Fibroblast of peridontal ligament (primary cell): ENCODE measurements at regions not wholly inside any gene's neighbourhood (a gene's known extent, or its start where the extent isn't known, plus 50 kb on each side); places are given as distances from the start of the nearest gene placed in this dataset.
A peak's percentile ranks its signal among the peaks of the same experiment; 100 is the strongest.

ENCODE experiments used
- DNase-seq: peaks from one replicate; pipeline ENCODE4 v3.0.0-alpha.2; 2010; ENCODE audit errors: extremely low read depth

DNA sequence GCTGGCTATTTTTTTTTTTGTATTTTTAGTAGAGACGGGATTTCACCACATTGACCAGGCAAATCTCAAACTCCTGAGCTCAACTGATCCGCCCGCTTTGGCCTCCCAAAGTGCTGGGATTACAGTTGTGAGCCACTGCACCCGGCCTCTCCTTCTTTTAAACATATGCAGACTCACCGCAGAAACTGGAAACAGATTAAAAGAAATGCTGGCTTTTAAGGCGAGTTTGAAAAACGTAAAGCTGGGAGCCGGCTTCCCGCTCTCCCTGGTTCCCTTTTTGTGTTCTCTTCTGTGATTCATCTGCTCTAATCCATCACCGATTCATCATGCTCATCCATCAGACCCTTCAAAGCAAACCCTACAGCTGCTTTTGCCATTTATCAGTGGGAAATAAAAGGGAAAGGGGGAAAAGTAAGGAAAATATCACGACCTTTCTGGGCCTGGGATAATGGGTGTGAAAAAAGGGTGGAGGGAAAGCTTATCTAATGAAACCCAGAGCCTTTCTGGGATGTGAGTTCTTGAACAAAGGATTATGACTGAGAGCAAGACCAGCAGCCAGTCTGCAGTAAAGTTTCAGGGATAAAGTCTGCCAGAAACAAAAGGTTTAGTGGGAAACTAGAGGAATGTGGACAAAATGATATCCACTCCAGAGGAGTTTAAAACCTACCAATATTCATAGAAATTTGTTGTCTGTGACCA, 92.3 kb upstream of the LRIG1 start:
- DNase-seq: no peak

GRCh38 chr3:66593978-66594377, 93.2 kb upstream of the LRIG1 start:
- peak; percentile 84 for DNase-seq

DNA sequence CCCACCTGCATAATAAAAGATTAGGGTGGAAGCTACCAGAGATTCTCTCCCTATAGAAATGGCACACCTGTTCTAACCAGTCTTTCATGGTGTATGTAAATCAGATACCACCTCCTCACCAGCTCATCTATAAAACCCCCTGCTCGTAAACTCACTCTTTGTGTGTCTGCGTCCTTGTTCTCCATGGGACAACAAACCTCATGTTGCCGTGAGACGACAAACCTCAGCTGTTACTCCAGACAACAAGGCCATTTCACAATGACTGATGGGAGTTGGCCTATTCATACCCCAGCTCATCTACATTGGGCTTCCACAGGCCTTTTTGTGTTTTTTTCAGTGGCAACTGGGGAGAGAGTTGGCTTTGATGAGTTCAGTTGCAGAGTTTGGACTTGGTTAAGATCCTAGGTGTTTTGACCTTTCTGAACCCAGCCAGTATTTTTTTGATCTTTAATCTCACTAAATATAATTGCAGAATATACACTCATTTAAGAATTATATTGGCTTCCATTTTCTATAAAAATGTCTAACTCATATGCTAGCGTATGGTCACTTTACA, 96.6 kb upstream of the LRIG1 start:
- no peak for DNase-seq

DNA sequence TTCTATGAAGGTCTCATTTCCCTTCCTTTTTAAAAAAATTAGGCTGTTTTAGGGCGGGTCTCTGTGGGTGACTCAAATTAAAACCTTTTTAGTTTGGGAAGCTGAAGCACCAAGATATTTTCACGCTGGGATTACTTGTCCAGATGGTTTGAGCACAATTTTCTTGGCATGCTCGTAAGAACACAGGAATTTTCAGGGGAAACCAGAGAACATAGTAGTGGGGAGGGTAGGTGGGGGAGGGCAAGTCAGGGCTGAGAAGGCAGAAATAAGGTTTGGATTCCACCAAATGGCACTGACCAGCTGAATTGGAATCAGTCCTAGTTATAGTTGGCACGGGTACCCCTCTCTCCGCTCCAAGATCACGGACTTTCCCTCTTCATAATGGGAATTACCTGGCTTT, 97.3 kb upstream of the LRIG1 start:
- peak; percentile 65 for DNase-seq

- DNase-seq: no peak
Observed at GRCh38 chr3:66602237-66602636, 101.4 kb upstream of the LRIG1 start.

DNA sequence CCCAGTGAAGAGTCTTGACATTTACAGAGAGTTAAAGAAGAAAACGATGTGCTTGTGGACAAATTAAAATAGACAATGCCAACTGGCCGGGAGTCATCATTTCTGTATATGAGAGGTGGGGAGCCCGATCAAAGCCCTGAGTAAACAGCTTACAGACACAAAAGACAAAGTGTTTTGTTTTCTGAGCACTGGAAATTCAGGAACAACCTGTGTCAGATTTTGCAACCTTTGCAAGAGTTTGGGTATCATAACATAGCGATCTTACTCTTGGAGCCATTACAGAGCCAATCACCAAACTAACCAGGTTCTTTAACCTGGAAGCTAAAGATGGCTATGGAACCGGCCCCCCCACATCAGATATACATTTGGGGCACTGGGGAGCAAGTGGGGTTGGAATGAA, 101.9 kb upstream of the LRIG1 start:
- DNase-seq: no peak

DNA sequence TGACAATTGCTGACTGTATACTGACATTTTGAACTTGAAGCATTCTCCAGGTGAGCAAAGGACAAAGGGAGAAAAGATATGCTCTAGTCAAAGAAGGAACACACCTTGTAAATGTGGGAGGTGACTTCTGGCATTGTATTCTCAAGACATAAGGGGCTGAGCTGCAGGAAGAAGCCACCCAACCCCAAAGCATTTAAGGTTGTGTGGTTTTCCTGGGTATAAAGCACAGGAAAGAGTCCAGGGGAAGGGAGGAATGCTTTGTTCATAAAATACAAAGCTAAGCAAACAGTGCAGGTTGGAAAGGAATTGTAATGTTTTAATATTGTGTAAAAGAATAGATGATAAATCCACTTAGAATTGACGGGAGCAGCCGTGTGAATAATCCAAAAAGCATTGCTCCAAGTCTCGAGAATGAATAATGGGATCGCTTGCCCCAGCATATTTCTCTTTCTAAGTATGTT, 102.4 kb upstream of the LRIG1 start:
- DNase-seq: no peak

- no peak for DNase-seq
Observed at GRCh38 chr3:66604481-66604880, 103.7 kb upstream of the LRIG1 start.

- DNase-seq: no peak
Observed at GRCh38 chr3:66606126-66606525, 105.3 kb upstream of the LRIG1 start.

- DNase-seq: no peak
Observed at GRCh38 chr3:66606868-66607267, 106.0 kb upstream of the LRIG1 start.

DNA sequence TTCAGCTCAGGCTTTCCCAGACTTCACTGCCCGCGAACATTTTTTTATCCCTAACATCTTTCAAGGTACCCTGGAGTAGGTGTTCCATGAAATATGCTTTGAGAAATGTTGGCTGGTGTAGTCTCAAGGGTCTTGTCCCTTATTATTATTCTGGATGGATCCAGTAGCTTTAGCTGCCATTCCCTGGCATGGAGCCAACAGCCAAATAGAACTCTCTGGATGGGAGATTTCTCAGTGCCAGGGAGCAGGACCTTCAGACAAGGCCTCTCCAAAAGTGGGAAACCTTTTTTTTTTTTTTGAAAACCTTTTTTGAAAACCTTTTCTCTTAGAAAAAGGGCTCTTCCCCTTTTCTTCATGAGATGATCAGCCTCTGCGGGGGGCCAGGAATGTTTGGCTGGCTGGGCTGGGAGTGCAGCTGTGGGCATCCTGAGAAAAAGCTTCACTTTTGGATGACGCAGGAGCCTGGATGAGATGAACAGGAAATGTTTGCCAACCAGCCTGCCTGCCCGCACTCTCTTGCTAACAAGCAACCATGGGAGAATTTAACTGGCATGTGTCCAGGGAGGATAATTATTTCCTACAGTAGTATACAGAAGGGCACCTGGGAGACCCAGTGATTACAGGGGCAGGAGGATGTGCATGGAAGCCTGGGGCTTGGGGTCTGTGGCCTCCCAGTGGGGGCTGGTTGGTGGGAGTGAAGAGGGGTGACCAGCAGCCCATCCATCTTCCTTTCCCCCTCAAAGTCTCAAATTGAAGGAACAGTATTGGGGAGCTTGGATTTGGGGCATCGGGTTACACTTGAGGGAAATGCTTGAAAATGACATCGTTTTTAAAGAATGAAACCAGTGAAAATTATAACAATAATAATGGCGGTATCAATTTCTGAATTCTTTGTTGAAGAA, 109.1 kb upstream of the LRIG1 start:
- peak; percentile 33 for DNase-seq

- DNase-seq: no peak
Observed at GRCh38 chr3:66610562-66610909, 109.7 kb upstream of the LRIG1 start.

GRCh38 chr3:66615643-66616301, 115.0 kb upstream of the LRIG1 start:
- DNase-seq: no peak

DNA sequence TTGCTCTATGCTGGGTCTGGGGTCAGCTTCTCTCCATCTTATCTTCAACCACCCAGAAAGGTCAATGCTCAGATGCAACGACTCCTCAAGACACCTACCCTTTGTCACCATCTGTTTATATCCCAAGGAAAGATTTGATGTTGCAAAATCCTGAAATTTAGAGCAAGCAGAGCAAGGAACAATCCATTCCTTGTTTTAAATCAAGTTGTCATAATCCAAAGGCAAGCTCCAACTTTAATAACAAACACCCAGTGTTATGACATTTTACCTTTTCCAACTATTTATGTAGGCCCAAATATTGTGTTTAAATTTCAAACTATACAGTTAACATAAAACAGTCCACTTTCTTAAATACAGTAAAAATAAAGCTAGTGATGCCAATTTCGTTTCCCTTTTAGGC, 116.5 kb upstream of the LRIG1 start:
- DNase-seq: no peak

DNA sequence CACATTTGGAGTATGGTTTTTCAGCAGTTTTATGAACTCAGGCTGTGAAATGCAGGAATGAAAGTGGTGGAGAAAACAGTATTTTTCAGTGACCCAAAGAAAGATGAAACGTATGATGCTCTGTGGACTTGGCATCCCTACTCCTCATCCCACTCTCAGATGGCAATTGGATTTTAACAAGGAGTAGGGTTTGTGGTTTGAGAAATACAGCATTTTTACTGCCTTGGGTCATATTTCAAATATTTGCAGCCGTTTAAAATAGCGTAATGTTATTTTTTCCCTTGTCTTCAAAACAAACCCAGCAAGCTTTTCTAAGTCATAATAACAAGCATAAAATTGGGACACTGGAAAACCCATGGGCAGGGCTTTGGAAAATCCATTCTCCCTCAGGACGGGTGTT, 117.2 kb upstream of the LRIG1 start:
- peak; percentile 83 for DNase-seq

DNA sequence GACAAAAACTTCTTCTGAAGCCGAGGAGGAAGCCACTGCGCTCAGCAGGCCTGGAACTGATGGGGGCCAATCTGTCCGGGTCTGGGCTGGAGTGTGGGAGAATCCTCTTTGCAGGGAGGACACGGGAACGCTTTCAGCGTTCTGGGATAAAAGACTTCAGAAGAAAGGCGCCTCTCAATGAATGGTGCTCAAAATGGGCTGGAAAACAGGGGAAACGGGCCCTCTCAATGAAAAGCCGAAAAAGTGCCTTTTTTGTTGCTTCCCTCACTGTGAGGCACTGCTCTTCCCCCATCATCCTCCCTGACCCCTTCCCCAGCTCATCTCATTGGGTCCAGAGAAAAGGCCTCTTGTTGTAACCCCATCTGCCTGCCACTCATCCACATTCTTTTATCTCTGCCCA, 119.5 kb upstream of the LRIG1 start:
- no peak for DNase-seq

DNA sequence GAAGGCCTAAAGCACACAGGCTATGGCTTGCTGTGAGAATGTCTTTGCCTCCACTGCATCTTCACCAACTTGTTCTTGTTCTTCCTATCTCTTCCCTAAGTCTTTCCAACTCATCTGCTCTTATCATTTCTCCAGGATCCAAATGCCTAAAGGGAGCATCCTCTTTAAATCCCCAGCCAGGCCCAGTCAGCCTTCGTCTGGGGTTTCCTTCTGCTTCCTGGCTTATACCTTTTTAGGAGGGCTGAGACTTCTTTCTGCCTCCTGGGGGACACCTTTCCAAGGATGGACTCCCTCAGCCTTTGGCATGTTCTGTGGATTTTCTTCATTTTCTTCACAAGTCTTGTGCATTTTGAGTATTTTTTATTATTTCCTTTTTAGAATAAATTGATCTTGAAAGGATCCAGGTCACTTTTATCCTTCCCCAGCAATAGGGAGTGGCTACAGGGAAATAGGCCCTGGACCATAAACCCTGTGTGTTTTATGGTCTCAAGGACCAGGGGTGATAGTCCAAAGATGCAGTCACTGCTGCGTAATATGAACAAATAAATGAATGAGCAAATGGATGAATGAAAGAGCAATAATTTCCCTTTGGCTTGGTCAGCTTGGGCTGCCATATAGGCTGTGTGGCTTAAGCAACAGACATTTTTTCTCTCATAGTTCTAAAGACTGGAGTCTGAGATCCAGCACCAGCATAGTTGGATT, 122.1 kb upstream of the LRIG1 start:
- DNase-seq: no peak

- peak; percentile 11 for DNase-seq
Observed at GRCh38 chr3:66625505-66626216, 124.8 kb upstream of the LRIG1 start.

DNA sequence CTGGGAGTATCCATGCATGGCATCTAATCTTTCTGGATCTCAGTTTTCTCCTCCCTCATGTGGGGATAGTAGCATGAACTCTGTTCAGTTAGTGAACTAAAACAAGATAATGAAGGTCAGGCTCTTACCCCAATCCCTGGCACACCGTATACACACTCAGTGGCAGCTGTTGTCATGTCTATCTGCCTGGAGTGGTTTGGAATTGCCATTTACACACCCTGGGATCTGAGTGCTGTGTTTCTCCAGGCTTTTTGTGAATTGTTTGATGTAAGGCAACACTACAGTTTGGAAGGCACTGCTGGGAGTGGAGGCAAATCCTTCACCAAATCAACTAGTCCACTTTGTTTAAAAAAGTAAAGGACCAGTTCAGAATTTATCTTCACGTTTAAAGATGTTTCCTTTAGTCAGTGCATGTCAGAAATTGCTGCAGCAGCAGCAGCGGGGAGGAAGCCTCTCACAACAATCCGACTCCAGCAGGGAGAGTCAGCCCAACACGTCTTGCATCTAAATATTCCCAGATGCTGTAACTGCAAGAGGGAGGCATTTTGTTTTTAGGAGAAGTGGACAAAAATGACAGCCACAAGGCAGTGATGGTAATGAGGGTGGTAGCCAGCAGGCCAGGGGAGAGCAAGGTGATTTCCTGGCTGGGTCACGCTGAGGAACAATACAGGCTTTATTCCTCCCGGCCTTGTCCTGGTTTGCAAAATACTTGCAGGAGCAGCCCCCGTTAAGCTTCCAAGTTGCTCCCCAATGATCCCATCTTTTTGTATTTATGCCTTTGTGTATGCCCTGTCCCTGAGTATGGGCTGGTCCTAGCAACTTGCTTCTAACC, 128.5 kb upstream of the LRIG1 start:
- DNase-seq: no peak

DNA sequence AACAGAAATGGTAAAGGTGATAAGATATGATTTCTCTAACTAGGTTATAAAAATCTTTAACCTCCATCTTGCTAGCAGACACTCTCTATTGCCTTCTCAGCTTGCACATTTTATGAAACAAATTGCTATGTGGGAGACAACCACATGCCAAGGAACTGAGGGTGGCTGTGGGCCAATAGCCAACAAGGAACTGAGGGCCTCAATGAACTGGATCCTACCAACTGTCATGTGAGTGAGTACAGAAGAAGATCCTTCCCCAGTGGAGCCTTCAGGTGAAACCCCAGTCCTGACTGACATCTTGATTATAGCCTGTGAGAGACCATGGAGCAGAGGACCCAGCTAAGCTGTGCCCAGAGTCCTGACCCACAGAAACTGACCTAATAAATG, 129.2 kb upstream of the LRIG1 start:
- DNase-seq: no peak
